Adrenal gland (tissue), 5 donors: ENCODE measurements at regions not wholly inside any gene's neighbourhood (a gene's known extent, or its start where the extent isn't known, plus 50 kb on each side); places are given as distances from the start of the nearest gene placed in this dataset.

Experiments
- CTCF ChIP-seq, 6 experiments: fragments of 450-650 bp in 4 of 6; fragments of 200-600 bp in 2 of 6; sonication (generic) in 1 of 6; IDR thresholded peaks; 1 replicate in 5 of 6; 2 replicates in 1 of 6; pipeline versions ENCODE4 v1.5.1 to v1.8.0; 2016 to 2021; ENCODE audit warnings: antibody characterized with exemption in 6 of 6, mild to moderate bottlenecking in 2 of 6, moderate library complexity in 1 of 6
- POLR2A ChIP-seq, 2 donors: fragments of 450-650 bp; IDR thresholded peaks; one replicate each; pipeline ENCODE4 v1.6.1; 2017; ENCODE audit warnings: antibody characterized with exemption in 2 of 2, mild to moderate bottlenecking in 2 of 2, moderate library complexity in 1 of 2
- donor health status: DM: no; HTN: no; CAD: no.

GRCh38 chr14:99342204-99342603 is 70.2 kb upstream of the BCL11B start:
- TF ChIP-seq CTCF (IDR thresholded peaks at IDR 0.05) (no peak), POLR2A (IDR thresholded peaks at IDR 0.05) (no peak)
